HFF-Myc (cell line): ENCODE measurements at regions not wholly inside any gene's neighbourhood (a gene's known extent, or its start where the extent isn't known, plus 50 kb on each side); places are given as distances from the start of the nearest gene placed in this dataset.
"Not testable (repeated sequence)": the region's sequence is repeated elsewhere in the genome, so short reads cannot be mapped to it uniquely, and the experiment has no call there.

Source experiments
- DNase-seq: peaks from one replicate; pipeline ENCODE4 v3.0.0-alpha.2; 2011; ENCODE audit warnings: low read depth; ENCODE audit errors: extremely low read depth
- H3K4me3 ChIP-seq: replicated peaks from 2 replicates; pipeline ENCODE4 v1.5.1; 2011; ENCODE audit warnings: low read depth, mild to moderate bottlenecking, control low read depth, low read length
- TF ChIP-seq, protein P1 (sequence below): IDR thresholded peaks from 2 replicates; pipeline ENCODE4 v1.5.1; 2012; ENCODE audit warnings: mild to moderate bottlenecking, low read depth, low read length, control low read depth; ENCODE audit errors: missing control alignments

DNA sequence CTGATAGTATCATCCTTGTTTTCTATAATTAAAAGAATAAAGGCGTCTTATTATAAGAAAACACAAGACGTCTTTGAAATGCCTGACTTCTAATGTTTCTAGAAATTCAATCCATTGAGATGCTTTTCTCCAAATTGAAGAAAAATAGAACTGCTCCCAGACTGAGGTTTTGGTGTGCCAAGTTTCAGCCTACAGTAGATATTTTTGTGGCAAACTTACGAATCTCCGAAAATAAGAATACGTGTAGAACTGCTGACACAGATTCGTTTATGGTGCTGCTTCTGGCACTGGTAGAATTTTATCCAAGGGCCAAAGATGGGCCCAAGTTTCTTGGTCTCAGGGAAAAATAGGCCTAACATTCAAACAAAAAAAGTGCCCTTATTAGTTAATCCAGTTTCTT, 554.5 kb upstream of the NR5A2 start:
- TF ChIP-seq, protein P1, sequence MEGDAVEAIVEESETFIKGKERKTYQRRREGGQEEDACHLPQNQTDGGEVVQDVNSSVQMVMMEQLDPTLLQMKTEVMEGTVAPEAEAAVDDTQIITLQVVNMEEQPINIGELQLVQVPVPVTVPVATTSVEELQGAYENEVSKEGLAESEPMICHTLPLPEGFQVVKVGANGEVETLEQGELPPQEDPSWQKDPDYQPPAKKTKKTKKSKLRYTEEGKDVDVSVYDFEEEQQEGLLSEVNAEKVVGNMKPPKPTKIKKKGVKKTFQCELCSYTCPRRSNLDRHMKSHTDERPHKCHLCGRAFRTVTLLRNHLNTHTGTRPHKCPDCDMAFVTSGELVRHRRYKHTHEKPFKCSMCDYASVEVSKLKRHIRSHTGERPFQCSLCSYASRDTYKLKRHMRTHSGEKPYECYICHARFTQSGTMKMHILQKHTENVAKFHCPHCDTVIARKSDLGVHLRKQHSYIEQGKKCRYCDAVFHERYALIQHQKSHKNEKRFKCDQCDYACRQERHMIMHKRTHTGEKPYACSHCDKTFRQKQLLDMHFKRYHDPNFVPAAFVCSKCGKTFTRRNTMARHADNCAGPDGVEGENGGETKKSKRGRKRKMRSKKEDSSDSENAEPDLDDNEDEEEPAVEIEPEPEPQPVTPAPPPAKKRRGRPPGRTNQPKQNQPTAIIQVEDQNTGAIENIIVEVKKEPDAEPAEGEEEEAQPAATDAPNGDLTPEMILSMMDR = no peak
- H3K4me3 ChIP-seq = no peak overlapping the region
- no peak for DNase-seq

DNA sequence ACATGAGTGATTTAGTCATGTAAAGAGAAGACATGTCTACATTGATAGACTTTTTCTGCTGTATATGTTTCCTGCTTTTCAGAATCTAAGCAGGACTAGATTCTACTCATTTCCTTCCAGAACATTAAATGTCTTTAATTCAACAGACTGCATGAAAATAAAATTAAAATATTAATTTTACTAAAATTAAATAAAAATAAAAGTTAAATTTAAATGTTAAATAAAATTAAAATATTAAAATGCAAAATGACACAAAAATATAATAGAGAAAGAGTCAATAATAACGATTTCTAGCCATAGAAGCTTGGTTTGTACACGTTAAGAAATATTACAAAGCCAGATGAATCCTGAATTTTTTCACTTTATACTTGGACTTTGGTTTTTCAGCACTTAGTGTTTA, 552.8 kb upstream of the NR5A2 start:
- no peak for DNase-seq
- no peak overlapping the region for H3K4me3 ChIP-seq
- TF ChIP-seq, protein P1 = no peak

DNA sequence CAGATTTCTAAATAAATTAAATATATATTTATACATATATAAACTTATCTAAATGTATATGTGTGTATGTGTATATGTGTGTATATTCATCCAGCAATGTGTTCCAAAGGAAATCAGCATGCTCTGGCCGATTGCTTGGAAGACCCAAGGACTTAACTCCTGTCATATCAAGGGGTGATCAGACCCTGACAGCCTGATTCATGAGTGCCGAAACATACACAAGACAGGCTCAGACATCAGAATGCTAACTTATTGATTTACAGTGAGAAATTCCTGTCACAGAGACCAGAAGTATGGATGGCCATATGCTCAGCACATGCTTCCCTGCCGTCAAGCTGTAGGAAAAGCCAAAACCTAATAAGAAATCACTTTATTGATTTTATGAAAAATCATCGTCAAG, 545.1 kb upstream of the NR5A2 start:
- no peak overlapping the region for H3K4me3 ChIP-seq
- DNase-seq = no peak
- TF ChIP-seq, protein P1 = no peak

DNA sequence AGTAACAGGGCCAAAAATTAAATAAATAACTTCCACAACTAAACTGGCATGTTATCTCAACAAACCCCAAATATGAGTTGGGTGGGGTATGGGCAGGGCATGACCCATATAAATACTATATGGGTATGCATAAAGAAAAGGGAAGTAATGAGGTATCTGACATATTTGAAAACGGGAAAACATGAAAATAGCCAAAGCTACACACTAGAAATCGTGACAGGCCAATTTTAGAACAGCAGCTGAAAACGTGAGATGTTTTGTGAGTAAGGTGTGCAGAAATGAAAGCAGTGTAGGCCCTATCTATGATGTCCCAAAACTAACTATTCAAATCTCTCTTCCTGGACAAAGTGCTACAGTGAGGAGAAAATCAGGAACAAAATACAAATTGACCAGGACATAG, 537.9 kb upstream of the NR5A2 start:
- H3K4me3 ChIP-seq = no peak overlapping the region
- DNase-seq = no peak
- TF ChIP-seq, protein P1 = no peak

DNA sequence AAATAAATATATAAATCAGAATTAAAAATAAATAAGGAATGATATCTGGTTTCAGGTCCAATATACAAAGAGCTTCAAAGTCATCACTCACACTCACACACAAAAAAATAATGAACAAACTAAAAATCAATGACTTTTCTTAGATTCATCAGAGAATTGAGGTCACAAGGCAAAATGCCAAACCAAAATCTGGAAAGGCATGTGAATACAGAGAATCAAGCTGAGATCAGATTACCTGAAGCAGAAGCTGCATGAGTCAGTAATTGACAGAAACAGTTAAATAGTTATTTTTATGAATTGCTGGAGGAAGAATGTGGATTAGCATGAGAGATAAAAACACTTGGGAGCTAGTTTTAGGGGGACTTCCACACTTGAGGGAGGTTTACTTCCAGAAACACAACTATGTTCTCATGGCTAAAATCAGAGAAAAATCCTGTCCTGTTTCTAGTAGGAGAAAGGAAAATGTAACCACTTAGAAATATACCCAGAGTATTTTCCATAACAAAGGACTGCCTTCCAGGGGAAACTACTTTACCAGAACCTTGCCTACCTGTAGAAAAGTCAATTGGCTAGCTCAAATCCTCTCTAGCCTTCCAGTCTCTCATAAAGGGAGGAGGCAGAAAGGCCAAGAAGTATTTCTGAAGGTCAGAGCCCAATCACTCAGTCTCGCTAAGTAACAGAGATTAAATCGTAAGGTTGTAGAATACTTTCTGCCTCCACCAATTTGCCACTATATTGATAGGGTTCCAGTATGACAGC, 536.6 kb upstream of the NR5A2 start:
- peak; percentile 44 for DNase-seq
- TF ChIP-seq, protein P1 = no peak
- no peak overlapping the region for H3K4me3 ChIP-seq

DNA sequence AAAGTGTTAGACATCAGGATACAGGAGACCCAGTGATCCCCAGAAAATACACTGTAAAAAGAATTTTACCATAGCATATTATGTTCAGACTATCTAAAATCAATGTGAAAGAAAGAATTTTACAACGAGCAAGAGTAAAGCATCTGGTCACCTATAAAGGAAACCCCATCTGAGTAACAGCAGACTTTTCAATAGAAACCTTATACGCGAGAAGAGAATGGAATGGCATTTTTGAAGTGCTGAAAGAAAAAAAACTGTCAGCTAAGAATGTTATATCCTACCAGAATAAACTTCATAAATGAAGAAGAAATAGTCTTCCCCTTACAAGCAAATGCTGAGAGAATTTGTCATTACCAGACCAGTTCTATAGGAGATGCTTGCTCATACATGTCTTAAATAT, 532.1 kb upstream of the NR5A2 start:
- TF ChIP-seq, protein P1 = no peak
- no peak overlapping the region for H3K4me3 ChIP-seq
- no peak for DNase-seq

DNA sequence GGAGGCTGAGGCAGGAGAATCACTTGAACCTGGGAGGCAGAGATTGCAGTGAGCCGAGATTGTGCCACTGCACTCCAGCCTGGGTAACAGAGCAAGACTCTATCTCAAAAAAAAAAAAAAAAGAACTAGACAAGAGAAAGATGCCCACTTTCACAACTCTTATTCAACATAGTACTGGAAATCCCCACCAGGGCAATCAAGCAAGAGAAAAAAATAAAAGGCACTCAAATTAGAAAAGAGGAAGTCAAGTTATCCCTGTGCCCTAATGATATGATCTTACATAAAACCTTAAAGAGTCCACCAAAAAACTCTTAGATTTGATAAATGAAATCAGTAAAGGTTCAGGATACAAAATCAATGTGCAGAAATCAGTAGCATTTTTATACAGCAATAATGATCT, 528.7 kb upstream of the NR5A2 start:
- H3K4me3 ChIP-seq, DNase-seq: not testable (repeated sequence)
